Psoas muscle (tissue), 7 donors: ENCODE measurements at regions not wholly inside any gene's neighbourhood (a gene's known extent, or its start where the extent isn't known, plus 50 kb on each side); places are given as distances from the start of the nearest gene placed in this dataset.

Experiments used
- ATAC-seq, 4 donors: fragments of 200-7000 bp; cut with Tn5 transposase; one replicate each; pipeline ENCODE4 v1.9.1; 2020; ENCODE audit warnings: moderate library complexity in 3 of 4, mild to moderate bottlenecking in 2 of 4
- DNase-seq, 2 donors: peaks; one replicate each; pipeline ENCODE4 v3.0.0-alpha.2; 2020
- H3K27ac ChIP-seq: fragments of 200-600 bp; one replicate; pipeline ENCODE4 v1.8.0; 2022
- H3K27me3 ChIP-seq, 3 donors: fragments of 200-600 bp in 1 of 3; one replicate each; pipeline versions ENCODE4 v1.6.1 to v1.8.0; 2013 to 2022; ENCODE audit warnings: low read length in 2 of 3, mild to moderate bottlenecking in 2 of 3, moderate library complexity in 1 of 3; ENCODE audit not compliant: insufficient read depth in 3 of 3
- H3K36me3 ChIP-seq, 2 donors: fragments of 200-600 bp in 1 of 2; one replicate each; pipeline versions ENCODE4 v1.6.1 to v1.8.0; 2013 to 2022; ENCODE audit warnings: low read depth in 1 of 2, mild to moderate bottlenecking in 1 of 2, moderate library complexity in 1 of 2; ENCODE audit not compliant: insufficient read depth in 1 of 2
- H3K4me1 ChIP-seq: fragments of 200-600 bp; one replicate; pipeline ENCODE4 v1.8.0; 2022
- H3K4me3 ChIP-seq: fragments of 200-600 bp; one replicate; pipeline ENCODE4 v1.8.0; 2022; ENCODE audit warnings: mild to moderate bottlenecking
- H3K9me3 ChIP-seq: fragments of 200-600 bp; one replicate; pipeline ENCODE4 v1.8.0; 2022
- WGBS, 3 donors: extraction: QIAGEN DNeasy Blood & Tissue Kit; methylation state at CpG; one replicate each; pipeline versions ENCODE4 v1.1.6 to v1.1.7; 2013; 5-methylcytosine and 5-hydroxymethylcytosine counted together
- intact Hi-C, 2 donors: fragments of 100-400 bp; cut with DNase I; formaldehyde crosslinking; loops; one replicate each; pipeline versions ENCODE4 v1.11.0 to v1.14.2; 2022
- TF ChIP-seq, protein P1 (sequence below): fragments of 200-600 bp; IDR thresholded peaks from one replicate; pipeline ENCODE4 v1.8.0; 2022; ENCODE audit warnings: antibody characterized with exemption
- donor health status: healthy with polysubstance abuse.
- donor health status: DM: no; HTN: no; CAD: no; lungs with moderate emphysema.
- donor health status: Bipolar disorder and iron deficiency.
- donor health status: healthy.
- donor health status: DM: yes; HTN: yes; CAD: no.
- donor health status: DM: no; HTN: no; CAD: no.
- donor health status: DM: yes; HTN: yes; CAD: no.

DNA sequence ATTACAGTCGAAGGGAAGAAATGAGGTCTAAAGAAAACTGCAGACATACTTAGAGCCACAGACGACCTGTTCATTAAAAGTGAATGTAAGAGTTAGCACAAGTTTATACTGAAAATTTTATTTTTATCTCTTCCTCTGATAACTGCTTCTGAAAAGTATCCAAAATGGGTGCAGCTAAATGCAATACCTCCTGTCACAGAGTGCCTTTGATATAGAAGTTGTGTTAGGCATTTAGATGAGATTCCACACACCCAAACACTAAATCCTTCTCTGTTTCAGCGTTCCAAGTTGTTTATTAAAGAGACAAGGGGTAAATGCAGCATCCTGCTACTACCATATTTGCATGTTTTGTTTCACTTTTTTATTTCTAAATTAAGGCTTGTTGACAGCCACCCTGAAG lies 214.7 kb upstream of the TSHZ2 start:
- Histone ChIP-seq H3K36me3 (no peaks in the 10 kb centered on the region), H3K27me3 (no peaks in the 10 kb centered on the region), H3K27ac (no peak overlapping the region), H3K4me3 (no peak overlapping the region), H3K9me3 (no peaks in the 10 kb centered on the region), H3K4me1 (no peaks in the 10 kb centered on the region)
- TF ChIP-seq, protein P1, sequence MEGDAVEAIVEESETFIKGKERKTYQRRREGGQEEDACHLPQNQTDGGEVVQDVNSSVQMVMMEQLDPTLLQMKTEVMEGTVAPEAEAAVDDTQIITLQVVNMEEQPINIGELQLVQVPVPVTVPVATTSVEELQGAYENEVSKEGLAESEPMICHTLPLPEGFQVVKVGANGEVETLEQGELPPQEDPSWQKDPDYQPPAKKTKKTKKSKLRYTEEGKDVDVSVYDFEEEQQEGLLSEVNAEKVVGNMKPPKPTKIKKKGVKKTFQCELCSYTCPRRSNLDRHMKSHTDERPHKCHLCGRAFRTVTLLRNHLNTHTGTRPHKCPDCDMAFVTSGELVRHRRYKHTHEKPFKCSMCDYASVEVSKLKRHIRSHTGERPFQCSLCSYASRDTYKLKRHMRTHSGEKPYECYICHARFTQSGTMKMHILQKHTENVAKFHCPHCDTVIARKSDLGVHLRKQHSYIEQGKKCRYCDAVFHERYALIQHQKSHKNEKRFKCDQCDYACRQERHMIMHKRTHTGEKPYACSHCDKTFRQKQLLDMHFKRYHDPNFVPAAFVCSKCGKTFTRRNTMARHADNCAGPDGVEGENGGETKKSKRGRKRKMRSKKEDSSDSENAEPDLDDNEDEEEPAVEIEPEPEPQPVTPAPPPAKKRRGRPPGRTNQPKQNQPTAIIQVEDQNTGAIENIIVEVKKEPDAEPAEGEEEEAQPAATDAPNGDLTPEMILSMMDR = no peak
- WGBS, 3 donors = 82 to 87% (median 82%) methylated on average over 3 of the region's 3 CpGs
- intact Hi-C loops = no loop called here
- no peak for DNase-seq
- ATAC-seq = no peak

DNA sequence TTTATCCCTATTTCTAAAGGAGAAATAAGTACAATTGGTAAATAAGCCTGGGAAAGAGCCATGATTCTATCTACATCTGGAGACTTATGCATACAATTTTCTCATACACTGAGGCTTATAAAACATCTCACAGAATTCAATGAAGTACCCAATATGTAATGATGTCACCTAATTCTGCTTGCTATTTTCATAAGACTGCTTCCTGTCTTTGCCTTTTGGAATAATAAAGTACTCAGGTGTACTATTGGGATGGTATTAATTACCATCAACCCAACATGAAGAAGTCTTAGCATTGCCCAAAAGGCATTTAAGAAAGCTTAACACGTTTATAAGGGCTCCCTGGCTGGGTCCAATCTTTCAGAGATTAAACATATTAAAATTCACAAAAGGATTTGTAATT lies 216.4 kb upstream of the TSHZ2 start:
- no peaks in the 10 kb centered on the region for H3K36me3 ChIP-seq
- H3K4me1 ChIP-seq = no peaks in the 10 kb centered on the region
- 58 to 69% (median 62%) methylated on average over 1 of the region's 1 CpG for WGBS, 3 donors
- TF ChIP-seq, protein P1 = no peak
- no peak for DNase-seq
- H3K27me3 ChIP-seq = no peaks in the 10 kb centered on the region
- intact Hi-C loops = no loop called here
- H3K9me3 ChIP-seq = no peaks in the 10 kb centered on the region
- H3K27ac ChIP-seq = no peak overlapping the region
- no peak overlapping the region for H3K4me3 ChIP-seq
- no peak for ATAC-seq

DNA sequence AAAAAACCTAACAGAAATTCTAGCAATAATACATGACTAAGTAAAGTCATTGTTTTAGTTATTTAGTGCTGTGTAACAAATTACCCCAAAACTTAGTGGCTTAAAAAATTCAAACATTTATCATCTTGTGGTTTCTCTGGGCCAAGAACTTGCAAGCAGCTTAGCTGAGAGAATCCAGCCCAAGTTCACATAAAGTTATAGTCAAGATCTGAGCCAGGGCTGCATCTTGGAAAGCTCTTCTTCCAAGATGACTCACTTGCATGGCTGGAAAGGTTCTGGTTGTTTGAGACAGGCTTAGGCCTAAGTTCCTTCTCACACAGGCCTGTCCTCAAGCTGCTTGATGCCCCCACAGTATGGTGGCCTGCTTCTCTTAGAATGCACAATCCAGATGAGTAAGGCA lies 217.8 kb upstream of the TSHZ2 start:
- H3K4me3 ChIP-seq = no peak overlapping the region
- DNase-seq (no peak), ATAC-seq (no peak)
- H3K9me3 ChIP-seq = no peaks in the 10 kb centered on the region
- intact Hi-C loops = no loop called here
- no peaks in the 10 kb centered on the region for H3K4me1 ChIP-seq
- H3K36me3 ChIP-seq = no peaks in the 10 kb centered on the region
- no peaks in the 10 kb centered on the region for H3K27me3 ChIP-seq
- no peak overlapping the region for H3K27ac ChIP-seq
- TF ChIP-seq, protein P1 = no peak

DNA sequence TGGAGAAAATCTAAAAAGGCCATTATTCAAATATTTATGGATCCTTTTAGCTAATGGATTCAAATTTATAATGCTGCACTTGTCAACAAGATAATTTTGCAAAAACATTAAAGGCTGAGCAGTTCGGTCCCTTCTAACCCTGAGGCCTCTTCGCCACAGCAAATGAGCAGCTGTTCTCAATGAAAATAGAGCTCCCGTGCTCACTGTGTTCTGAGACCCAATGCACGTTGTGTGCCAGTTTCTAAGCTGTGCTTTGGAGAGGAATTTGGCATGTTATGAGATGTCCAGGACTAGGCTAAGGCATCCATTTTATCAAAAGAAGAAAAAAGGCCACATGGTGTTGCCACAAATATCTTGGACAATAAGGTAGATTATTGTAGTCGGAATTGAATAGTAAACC lies 220.1 kb upstream of the TSHZ2 start:
- Histone ChIP-seq H3K4me3 (no peak overlapping the region), H3K27ac (no peak overlapping the region), H3K9me3 (no peaks in the 10 kb centered on the region), H3K4me1 (no peaks in the 10 kb centered on the region), H3K36me3 (no peaks in the 10 kb centered on the region), H3K27me3 (no peaks in the 10 kb centered on the region)
- ATAC-seq (no peak), DNase-seq (no peak)
- 31 to 39% (median 35%) methylated on average over 5 of the region's 5 CpGs for WGBS, 3 donors
- intact Hi-C loops = no loop called here
- TF ChIP-seq, protein P1 = no peak

DNA sequence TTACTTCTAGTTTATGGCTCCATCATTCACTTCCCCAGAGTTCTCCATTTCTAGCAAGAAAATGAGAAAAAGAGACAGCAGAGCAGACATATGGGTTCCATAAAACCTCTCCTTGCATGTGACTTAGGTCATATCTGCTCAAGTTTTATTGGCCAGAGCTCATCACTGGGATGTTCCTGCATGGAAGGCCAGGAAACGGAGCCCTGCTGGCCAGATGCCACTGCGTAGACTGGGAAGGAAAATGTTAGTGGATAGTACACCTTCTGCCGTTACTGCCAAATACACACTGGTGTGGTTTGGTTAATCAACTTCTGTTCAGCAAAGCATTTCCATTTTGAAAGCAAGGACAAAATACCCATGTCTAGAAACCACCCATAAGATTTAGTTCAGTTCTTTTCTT lies 220.6 kb upstream of the TSHZ2 start:
- TF ChIP-seq, protein P1 = no peak
- ATAC-seq (no peak), DNase-seq (no peak)
- WGBS, 3 donors = 35 to 43% (median 35%) methylated on average over 3 of the region's 3 CpGs
- intact Hi-C loops = no loop called here
- Histone ChIP-seq H3K27ac (no peak overlapping the region), H3K4me3 (no peak overlapping the region), H3K27me3 (no peaks in the 10 kb centered on the region), H3K9me3 (no peaks in the 10 kb centered on the region), H3K4me1 (no peaks in the 10 kb centered on the region), H3K36me3 (no peaks in the 10 kb centered on the region)
